Activated CD4-positive, alpha-beta T cell treated with anti-CD3 and anti-CD28 coated beads, Interleukin-2, amount 10 ng/mL, durations not matched to agents 7 days and 5 days (primary cell): ENCODE measurements at regions not wholly inside any gene's neighbourhood (a gene's known extent, or its start where the extent isn't known, plus 50 kb on each side); places are given as distances from the start of the nearest gene placed in this dataset.
A peak's percentile ranks its signal among the peaks of the same experiment; 100 is the strongest.

ENCODE experiments used
- CTCF ChIA-PET: fragments of 350-600 bp; sonication (Branson Sonifier 250); formaldehyde crosslinking; loops from one replicate; lab custom pipeline; 2021; ENCODE audit warnings: antibody characterized with exemption; lab: Charles Lee
- POLR2A ChIA-PET: fragments of 350-600 bp; sonication (Branson Sonifier 250); formaldehyde crosslinking; loops from one replicate; lab custom pipeline; 2021; ENCODE audit warnings: antibody characterized with exemption; lab: Charles Lee
- DNase-seq: peaks from one replicate; pipeline ENCODE4 v3.0.0-alpha.2; 2020
- H3K27ac Mint-ChIP-seq: one replicate; pipeline ENCODE4 v1.8.0; 2021; ENCODE audit warnings: mild to moderate bottlenecking, moderate library complexity, mixed read lengths
- H3K27me3 Mint-ChIP-seq: one replicate; pipeline ENCODE4 v1.8.0; 2021; ENCODE audit warnings: mixed read lengths
- H3K36me3 Mint-ChIP-seq: one replicate; pipeline ENCODE4 v1.8.0; 2021; ENCODE audit warnings: low read depth, mixed read lengths
- H3K4me1 Mint-ChIP-seq: one replicate; pipeline ENCODE4 v1.8.0; 2021; ENCODE audit warnings: mixed read lengths
- H3K4me3 Mint-ChIP-seq: one replicate; pipeline ENCODE4 v1.8.0; 2021; ENCODE audit warnings: mild to moderate bottlenecking, moderate library complexity, mixed read lengths
- H3K9me3 Mint-ChIP-seq: one replicate; pipeline ENCODE4 v1.8.0; 2021; ENCODE audit warnings: mixed read lengths

GRCh38 chr12:92297932-92298696, 152.5 kb upstream of the BTG1 start:
- Mint-ChIP-seq H3K4me3 (peak overlapping the region; percentile 21), H3K4me1 (peaks cover 3% of the 10 kb centered on the region), H3K36me3 (peaks cover 23% of the 10 kb centered on the region), H3K27ac (peak overlapping the region; percentile 83), H3K27me3 (no peaks in the 10 kb centered on the region), H3K9me3 (peaks cover 18% of the 10 kb centered on the region)
- CTCF ChIA-PET, result interaction anchor here (0.8 to 1.4 kb wide), 3 partner anchors 11 to 33 kb away, joined by 3 read pairs; no protein-coding TSS in a partner anchor
- POLR2A ChIA-PET, result no interaction called here
- DNase-seq, result peak; percentile 38

- H3K27ac Mint-ChIP-seq, result peak overlapping the region; percentile 83
- H3K27me3 Mint-ChIP-seq, result no peaks in the 10 kb centered on the region
- peaks cover 18% of the 10 kb centered on the region for H3K9me3 Mint-ChIP-seq
- ChIA-PET CTCF (interaction anchor here (0.6 to 1.4 kb wide), 4 partner anchors 10 to 39 kb away, joined by 3 read pairs; no protein-coding TSS in a partner anchor), POLR2A (no interaction called here)
- peaks cover 23% of the 10 kb centered on the region for H3K36me3 Mint-ChIP-seq
- no peak for DNase-seq
- H3K4me1 Mint-ChIP-seq, result peaks cover 3% of the 10 kb centered on the region
- H3K4me3 Mint-ChIP-seq, result peak overlapping the region; percentile 21
Observed at GRCh38 chr12:92297405-92297804, 151.8 kb upstream of the BTG1 start.

GRCh38 chr12:92295523-92295922, 149.9 kb upstream of the BTG1 start:
- no peak for DNase-seq
- peaks cover 18% of the 10 kb centered on the region for H3K9me3 Mint-ChIP-seq
- peaks cover 23% of the 10 kb centered on the region for H3K36me3 Mint-ChIP-seq
- CTCF ChIA-PET, result no interaction called here
- H3K4me3 Mint-ChIP-seq, result no peak overlapping the region
- no peaks in the 10 kb centered on the region for H3K27me3 Mint-ChIP-seq
- no peak overlapping the region for H3K27ac Mint-ChIP-seq
- POLR2A ChIA-PET, result no interaction called here
- peaks cover 3% of the 10 kb centered on the region for H3K4me1 Mint-ChIP-seq

GRCh38 chr12:92294676-92295440, 149.2 kb upstream of the BTG1 start:
- peaks cover 21% of the 10 kb centered on the region for H3K9me3 Mint-ChIP-seq
- H3K36me3 Mint-ChIP-seq, result peaks cover 23% of the 10 kb centered on the region
- POLR2A ChIA-PET, result no interaction called here
- no peak overlapping the region for H3K4me3 Mint-ChIP-seq
- H3K4me1 Mint-ChIP-seq, result peaks cover 6% of the 10 kb centered on the region
- no peak overlapping the region for H3K27ac Mint-ChIP-seq
- no peak for DNase-seq
- H3K27me3 Mint-ChIP-seq, result no peaks in the 10 kb centered on the region
- CTCF ChIA-PET, result interaction anchor here (1.7 kb wide), 1 partner anchor 67 kb away, joined by 3 read pairs; no protein-coding TSS in a partner anchor

- Mint-ChIP-seq H3K27ac (no peak overlapping the region), H3K9me3 (peaks cover 15% of the 10 kb centered on the region), H3K27me3 (no peaks in the 10 kb centered on the region), H3K36me3 (peaks cover 8% of the 10 kb centered on the region), H3K4me1 (peaks cover 6% of the 10 kb centered on the region), H3K4me3 (no peak overlapping the region)
- no peak for DNase-seq
- ChIA-PET CTCF (interaction anchor here (0.6 to 1.4 kb wide), 3 partner anchors 8 to 310 kb away, joined by 3 read pairs; no protein-coding TSS in a partner anchor), POLR2A (no interaction called here)
Observed at GRCh38 chr12:92292016-92292415, 146.4 kb upstream of the BTG1 start.

- H3K27ac Mint-ChIP-seq, result no peak overlapping the region
- DNase-seq, result no peak
- H3K4me1 Mint-ChIP-seq, result peaks cover 6% of the 10 kb centered on the region
- no peak overlapping the region for H3K4me3 Mint-ChIP-seq
- H3K9me3 Mint-ChIP-seq, result peaks cover 14% of the 10 kb centered on the region
- H3K36me3 Mint-ChIP-seq, result peaks cover 2% of the 10 kb centered on the region
- no peaks in the 10 kb centered on the region for H3K27me3 Mint-ChIP-seq
- CTCF ChIA-PET, result interaction anchor here (0.6 to 1.7 kb wide), 4 partner anchors 9 to 117 kb away, joined by 3 to 4 read pairs (median 4); no protein-coding TSS in a partner anchor
- POLR2A ChIA-PET, result no interaction called here
Observed at GRCh38 chr12:92290886-92291285, 145.2 kb upstream of the BTG1 start.

GRCh38 chr12:92290350-92290695, 144.7 kb upstream of the BTG1 start:
- Mint-ChIP-seq H3K4me3 (no peak overlapping the region), H3K9me3 (peaks cover 10% of the 10 kb centered on the region), H3K4me1 (peaks cover 3% of the 10 kb centered on the region), H3K27me3 (no peaks in the 10 kb centered on the region), H3K36me3 (peaks cover 2% of the 10 kb centered on the region), H3K27ac (no peak overlapping the region)
- CTCF ChIA-PET, result interaction anchor here (0.6 to 1.7 kb wide), 3 partner anchors 9 to 72 kb away, joined by 3 to 4 read pairs (median 4); no protein-coding TSS in a partner anchor
- DNase-seq, result no peak
- POLR2A ChIA-PET, result no interaction called here

GRCh38 chr12:92289629-92290349, 144.1 kb upstream of the BTG1 start:
- H3K27ac Mint-ChIP-seq, result no peak overlapping the region
- DNase-seq, result no peak
- no peak overlapping the region for H3K4me3 Mint-ChIP-seq
- H3K9me3 Mint-ChIP-seq, result peaks cover 10% of the 10 kb centered on the region
- ChIA-PET POLR2A (no interaction called here), CTCF (interaction anchor here (0.6 to 1.7 kb wide), 3 partner anchors 8 to 72 kb away, joined by 4 read pairs; no protein-coding TSS in a partner anchor)
- H3K36me3 Mint-ChIP-seq, result peaks cover 2% of the 10 kb centered on the region
- peaks cover 3% of the 10 kb centered on the region for H3K4me1 Mint-ChIP-seq
- no peaks in the 10 kb centered on the region for H3K27me3 Mint-ChIP-seq

GRCh38 chr12:92288561-92288960, 142.9 kb upstream of the BTG1 start:
- ChIA-PET POLR2A (no interaction called here), CTCF (interaction anchor here (1.5 kb wide), 1 partner anchor 10 kb away, joined by 4 read pairs; no protein-coding TSS in a partner anchor)
- Mint-ChIP-seq H3K27me3 (no peaks in the 10 kb centered on the region), H3K27ac (peak overlapping the region; percentile 27), H3K4me1 (peaks cover 3% of the 10 kb centered on the region), H3K36me3 (no peaks in the 10 kb centered on the region), H3K4me3 (no peak overlapping the region), H3K9me3 (peaks cover 7% of the 10 kb centered on the region)
- DNase-seq, result no peak

GRCh38 chr12:92278378-92278828, 132.8 kb upstream of the BTG1 start:
- CTCF ChIA-PET, result interaction anchor here (0.9 to 1.4 kb wide), 4 partner anchors 11 to 36 kb away, joined by 3 to 4 read pairs (median 3); no protein-coding TSS in a partner anchor
- Mint-ChIP-seq H3K4me3 (no peak overlapping the region), H3K27me3 (no peaks in the 10 kb centered on the region), H3K9me3 (peaks cover 20% of the 10 kb centered on the region), H3K4me1 (peaks cover 9% of the 10 kb centered on the region), H3K27ac (no peak overlapping the region), H3K36me3 (peaks cover 2% of the 10 kb centered on the region)
- POLR2A ChIA-PET, result no interaction called here
- no peak for DNase-seq

- peaks cover 18% of the 10 kb centered on the region for H3K9me3 Mint-ChIP-seq
- H3K27me3 Mint-ChIP-seq, result no peaks in the 10 kb centered on the region
- ChIA-PET CTCF (interaction anchor here (0.9 kb wide), 1 partner anchor 13 kb away, joined by 3 read pairs; no protein-coding TSS in a partner anchor), POLR2A (no interaction called here)
- no peak for DNase-seq
- no peak overlapping the region for H3K4me3 Mint-ChIP-seq
- no peak overlapping the region for H3K27ac Mint-ChIP-seq
- peaks cover 2% of the 10 kb centered on the region for H3K36me3 Mint-ChIP-seq
- peaks cover 9% of the 10 kb centered on the region for H3K4me1 Mint-ChIP-seq
Observed at GRCh38 chr12:92277795-92278194, 132.1 kb upstream of the BTG1 start.

GRCh38 chr12:92276276-92276675, 130.6 kb upstream of the BTG1 start:
- ChIA-PET CTCF (interaction anchor here (0.6 to 2.8 kb wide), 2 partner anchors 13 to 265 kb away, joined by 7 to 10 read pairs; no protein-coding TSS in a partner anchor), POLR2A (no interaction called here)
- H3K27me3 Mint-ChIP-seq, result no peaks in the 10 kb centered on the region
- H3K4me1 Mint-ChIP-seq, result peaks cover 9% of the 10 kb centered on the region
- DNase-seq, result no peak
- peaks cover 10% of the 10 kb centered on the region for H3K9me3 Mint-ChIP-seq
- H3K27ac Mint-ChIP-seq, result no peak overlapping the region
- H3K36me3 Mint-ChIP-seq, result peaks cover 2% of the 10 kb centered on the region
- H3K4me3 Mint-ChIP-seq, result no peak overlapping the region
